ENCODE measurements at regions not wholly inside any gene's neighbourhood (a gene's known extent, or its start where the extent isn't known, plus 50 kb on each side); places are given as distances from the start of the nearest gene placed in this dataset.
A peak's percentile ranks its signal among the peaks of the same experiment; 100 is the strongest.

- H3K9me3 ChIP-seq (ENCODE audit: low read length) = no peaks in the 10 kb centered on the region
- no peaks in the 10 kb centered on the region for H4K20me1 ChIP-seq (ENCODE audit: insufficient read depth)
- H2AFZ ChIP-seq (ENCODE audit: low read depth, low read length) = no peak overlapping the region
- no peaks in the 10 kb centered on the region for H3K79me2 ChIP-seq (replicated peaks; ENCODE audit: insufficient read depth, low read length)
- H3F3A ChIP-seq (ENCODE audit: insufficient read depth, low read length, poor library complexity, severe bottlenecking) = no peaks in the 10 kb centered on the region
- TF ChIP-seq SMC3 (conservative IDR thresholded peaks at IDR 0.05; ENCODE audit: poor library complexity) (no peak), MXI1 (conservative IDR thresholded peaks at IDR 0.05; ENCODE audit: poor library complexity, severe bottlenecking) (no peak), CTCF (IDR thresholded peaks at IDR 0.05; ENCODE audit: poor library complexity, severe bottlenecking) (no peak)
- no peak overlapping the region for H3K27ac ChIP-seq (ENCODE audit: low read length)
- no peaks in the 10 kb centered on the region for H3K9me2 ChIP-seq (ENCODE audit: insufficient read depth, low read length)
- no peaks in the 10 kb centered on the region for H3K36me3 ChIP-seq (ENCODE audit: insufficient read depth, low read length)
- no peak overlapping the region for H3K4me2 ChIP-seq (ENCODE audit: low read length)
- no peak overlapping the region for H3K9ac ChIP-seq (ENCODE audit: low read length)
- H3K27me3 ChIP-seq (ENCODE audit: insufficient read depth, low read depth, low read length) = no peaks in the 10 kb centered on the region
- H3K4me3 ChIP-seq (ENCODE audit: low read length) = no peak overlapping the region
Observed at GRCh38 chr20:11072982-11073381, 399.2 kb upstream of the JAG1 start.

GRCh38 chr20:11076434-11077105, 402.8 kb upstream of the JAG1 start:
- Histone ChIP-seq H3K9ac (ENCODE audit: low read length) (no peak overlapping the region), H3K4me3 (ENCODE audit: low read length) (peak overlapping the region; percentile 41), H3K9me2 (ENCODE audit: insufficient read depth, low read length) (no peaks in the 10 kb centered on the region), H2AFZ (ENCODE audit: low read depth, low read length) (no peak overlapping the region), H3K79me2 (replicated peaks; ENCODE audit: insufficient read depth, low read length) (no peaks in the 10 kb centered on the region), H3K27ac (ENCODE audit: low read length) (peak overlapping the region; percentile 38), H3K9me3 (ENCODE audit: low read length) (no peaks in the 10 kb centered on the region), H4K20me1 (ENCODE audit: insufficient read depth) (no peaks in the 10 kb centered on the region), H3K36me3 (ENCODE audit: insufficient read depth, low read length) (no peaks in the 10 kb centered on the region), H3F3A (ENCODE audit: insufficient read depth, low read length, poor library complexity, severe bottlenecking) (no peaks in the 10 kb centered on the region), H3K27me3 (ENCODE audit: insufficient read depth, low read depth, low read length) (no peaks in the 10 kb centered on the region), H3K4me2 (ENCODE audit: low read length) (peak overlapping the region; percentile 4)
- TF ChIP-seq EZH2 (IDR thresholded peaks at IDR 0.05; ENCODE audit: borderline replicate concordance, insufficient read depth, low read length, poor library complexity, severe bottlenecking) (no peak), POLR2AphosphoS5 (IDR thresholded peaks at IDR 0.05) (peak; percentile 38)

GRCh38 chr20:11077226-11077625, 403.4 kb upstream of the JAG1 start:
- Histone ChIP-seq H3K27ac (ENCODE audit: low read length) (peak overlapping the region; percentile 38), H3K79me2 (replicated peaks; ENCODE audit: insufficient read depth, low read length) (no peaks in the 10 kb centered on the region), H3K27me3 (ENCODE audit: insufficient read depth, low read depth, low read length) (no peaks in the 10 kb centered on the region), H3K9ac (ENCODE audit: low read length) (no peak overlapping the region), H3K4me3 (ENCODE audit: low read length) (no peak overlapping the region), H3K9me2 (ENCODE audit: insufficient read depth, low read length) (no peaks in the 10 kb centered on the region), H3K4me2 (ENCODE audit: low read length) (no peak overlapping the region), H4K20me1 (ENCODE audit: insufficient read depth) (no peaks in the 10 kb centered on the region), H3K36me3 (ENCODE audit: insufficient read depth, low read length) (no peaks in the 10 kb centered on the region), H3K9me3 (ENCODE audit: low read length) (no peaks in the 10 kb centered on the region), H3F3A (ENCODE audit: insufficient read depth, low read length, poor library complexity, severe bottlenecking) (no peaks in the 10 kb centered on the region), H2AFZ (ENCODE audit: low read depth, low read length) (no peak overlapping the region)
- TF ChIP-seq CTCF (IDR thresholded peaks at IDR 0.05; ENCODE audit: poor library complexity, severe bottlenecking) = no peak
- TF ChIP-seq EP300 (conservative IDR thresholded peaks at IDR 0.05; ENCODE audit: poor library complexity, severe bottlenecking) = no peak
- no peak for TF ChIP-seq MXI1 (conservative IDR thresholded peaks at IDR 0.05; ENCODE audit: poor library complexity, severe bottlenecking)
- no peak for TF ChIP-seq REST (IDR thresholded peaks at IDR 0.05; ENCODE audit: borderline replicate concordance)
- no peak for TF ChIP-seq POLR2AphosphoS5 (IDR thresholded peaks at IDR 0.05)
- TF ChIP-seq RAD21 (conservative IDR thresholded peaks at IDR 0.05) = no peak
- no peak for TF ChIP-seq TAF1 (IDR thresholded peaks at IDR 0.05; ENCODE audit: low read depth)
- no peak for TF ChIP-seq SMC3 (conservative IDR thresholded peaks at IDR 0.05; ENCODE audit: poor library complexity)

Data from neural cell (in vitro differentiated cells).